ENCODE measurements at regions not wholly inside any gene's neighbourhood (a gene's known extent, or its start where the extent isn't known, plus 50 kb on each side); places are given as distances from the start of the nearest gene placed in this dataset.

DNA sequence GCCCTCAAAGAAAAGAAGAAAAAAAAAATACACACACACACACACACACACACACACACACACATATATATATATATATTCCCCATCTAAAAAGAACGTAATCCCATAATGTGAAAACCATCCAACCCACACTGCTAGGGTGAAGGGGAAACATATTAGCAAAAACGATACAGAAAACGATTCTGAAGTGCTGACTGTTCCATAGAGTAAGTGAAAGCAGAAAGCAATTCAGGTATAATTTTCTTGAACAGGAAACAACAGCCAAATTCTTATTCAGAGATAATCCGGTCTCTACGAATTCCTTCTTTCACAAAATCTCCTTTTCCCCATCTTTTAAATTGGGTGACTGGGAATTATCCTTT, 393.5 kb downstream of the NOVA1 start:
- DNase-seq (ENCODE audit: low spot score) = no peak

DNA sequence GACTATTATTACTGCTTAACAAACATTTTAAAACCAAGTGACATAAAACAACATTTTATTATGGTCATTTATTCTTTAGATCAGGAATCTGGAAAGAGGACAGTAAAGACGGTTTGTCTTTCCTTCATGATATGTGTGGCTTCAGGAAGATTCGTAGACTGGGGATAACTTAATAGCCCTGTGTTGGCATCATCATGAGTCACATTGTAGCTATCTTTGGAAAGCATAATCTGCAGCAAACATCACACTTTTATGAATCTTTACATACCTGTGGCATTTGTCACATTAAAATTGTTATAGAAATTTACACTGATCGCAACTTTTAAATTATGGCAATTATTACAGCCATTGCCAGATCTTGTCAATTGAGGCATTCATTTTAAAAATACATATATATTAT, 397.1 kb downstream of the NOVA1 start:
- DNase-seq (ENCODE audit: low spot score) = no peak

DNA sequence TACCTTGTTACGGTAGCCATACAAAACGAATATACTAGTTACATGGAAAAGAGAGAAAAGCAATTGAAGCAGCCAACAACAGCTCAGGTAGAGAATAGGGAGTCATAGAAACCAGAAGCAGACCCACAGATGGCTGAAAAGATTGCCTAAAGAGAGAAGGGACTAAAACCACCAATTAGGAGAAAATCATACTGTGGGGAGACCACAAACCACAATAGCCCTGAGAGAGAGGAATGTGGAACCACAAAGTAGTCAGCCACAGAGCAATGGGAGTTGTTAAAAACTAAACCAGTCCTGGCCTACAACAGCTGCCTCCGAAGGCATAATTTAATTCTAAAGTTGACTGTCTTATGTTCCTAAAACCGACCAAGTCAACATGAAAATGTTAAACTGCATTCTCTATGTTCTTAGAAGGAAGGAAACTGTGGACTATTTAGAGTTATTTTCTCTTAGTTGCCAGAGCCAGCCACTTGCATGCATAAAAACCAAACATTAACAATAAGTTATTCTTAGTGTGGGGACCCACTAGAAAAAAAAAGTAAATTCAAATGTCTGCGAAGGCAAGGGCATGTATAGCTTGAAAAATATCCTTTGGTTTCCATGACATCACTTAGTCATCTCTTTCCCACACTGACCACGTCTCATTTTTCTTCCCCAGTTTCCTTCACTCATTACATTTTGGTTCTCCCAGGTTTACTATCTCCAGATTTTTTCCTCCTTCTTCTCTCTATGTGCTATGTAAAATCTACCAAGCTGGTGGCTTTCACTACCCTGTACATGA, 398.1 kb downstream of the NOVA1 start:
- no peak for DNase-seq (ENCODE audit: low spot score)

DNA sequence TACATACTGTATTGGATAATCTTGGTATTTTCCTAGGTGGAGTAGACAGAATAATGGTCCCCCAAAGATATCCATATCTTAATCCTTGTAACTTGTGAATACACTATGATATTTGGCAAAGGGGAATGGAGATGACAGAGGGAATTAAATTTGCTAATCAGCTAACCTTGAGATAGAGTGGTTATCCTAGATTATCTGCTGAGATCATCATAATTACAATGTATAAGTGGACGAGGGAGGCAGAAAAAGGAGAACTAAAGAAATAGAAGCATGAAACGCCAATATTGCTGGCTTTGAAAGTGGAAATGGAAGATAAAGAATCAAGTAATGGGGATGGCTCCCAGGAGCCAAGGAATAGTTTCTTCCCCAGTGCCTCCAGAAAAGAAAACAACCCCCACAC, 398.7 kb downstream of the NOVA1 start:
- DNase-seq (ENCODE audit: low spot score) = no peak

DNA sequence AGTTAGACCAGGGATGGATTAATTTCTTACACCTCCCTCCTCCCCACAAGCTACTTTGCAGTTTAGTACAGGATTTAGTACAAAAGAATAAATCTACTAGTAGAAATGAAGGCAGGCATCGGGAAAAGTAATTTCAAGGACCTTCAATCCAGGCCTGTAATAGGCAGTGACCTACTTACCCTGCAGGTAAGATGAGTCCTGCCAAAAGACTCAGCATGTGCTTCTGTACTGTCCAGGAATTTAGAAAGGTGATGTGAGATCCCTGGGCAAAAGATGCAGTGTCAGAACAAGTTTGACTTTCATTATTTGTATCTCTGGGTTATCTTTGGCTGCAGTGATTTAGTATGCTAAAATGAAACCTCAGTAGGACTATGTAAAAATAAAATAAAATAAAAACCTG, 403.0 kb downstream of the NOVA1 start:
- DNase-seq (ENCODE audit: low spot score) = no peak

DNA sequence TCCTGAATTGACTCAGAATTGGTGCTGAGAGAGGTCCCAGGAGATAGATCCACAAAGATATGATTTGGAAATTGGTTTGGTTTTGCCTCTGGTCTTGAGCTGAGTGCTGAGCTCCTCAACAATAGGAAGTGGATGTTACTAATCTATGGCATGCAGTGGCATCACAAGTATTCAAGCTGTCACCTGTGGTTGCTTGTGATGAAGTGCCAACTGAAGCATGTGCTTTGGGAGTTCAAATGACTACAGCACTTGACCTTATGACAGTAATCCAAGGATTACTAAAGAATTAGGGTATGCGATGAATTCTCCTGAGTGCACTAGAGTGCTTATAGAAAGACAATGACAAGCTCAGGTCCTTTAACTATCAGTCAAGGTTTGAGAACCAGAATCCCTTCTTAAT, 406.2 kb downstream of the NOVA1 start:
- no peak for DNase-seq (ENCODE audit: low spot score)

DNA sequence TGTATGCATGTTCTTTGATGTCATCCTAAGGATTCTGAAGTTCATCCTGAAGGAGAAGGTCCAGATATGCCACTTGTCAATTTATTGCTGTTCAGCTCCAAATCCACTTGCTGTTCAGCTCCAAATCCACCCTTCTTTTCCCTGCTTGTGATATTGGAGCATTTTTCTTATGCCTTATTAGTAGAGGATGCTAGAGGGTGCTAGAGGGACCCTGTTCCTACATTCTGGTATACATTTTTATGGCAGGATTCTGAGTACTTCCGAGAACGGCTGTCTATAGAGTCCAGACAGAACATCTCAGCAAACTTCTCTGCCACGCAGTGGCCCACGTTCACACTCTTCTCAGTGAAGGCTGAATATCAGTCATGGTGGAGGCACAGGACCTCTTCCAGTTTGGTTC, 406.7 kb downstream of the NOVA1 start:
- DNase-seq (ENCODE audit: low spot score) = no peak

DNA sequence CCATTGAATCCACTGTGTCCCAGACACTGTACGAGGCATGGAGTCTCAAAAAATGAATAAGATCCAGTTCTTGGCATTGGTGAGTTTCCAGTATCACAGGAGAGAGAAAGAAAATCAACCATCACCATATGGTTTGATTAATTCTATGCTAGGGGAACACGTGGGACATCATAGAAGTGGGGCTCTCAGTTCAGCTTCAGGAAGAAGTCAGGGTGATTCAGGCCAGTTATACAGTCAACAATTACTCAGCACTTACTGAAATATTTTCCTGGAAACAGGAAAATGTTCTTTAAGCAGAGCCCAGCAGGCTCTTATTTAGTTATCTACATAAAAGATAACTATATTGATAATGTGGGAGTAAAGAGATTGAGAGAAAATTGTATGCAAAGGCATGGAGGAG, 407.2 kb downstream of the NOVA1 start:
- DNase-seq (ENCODE audit: low spot score) = no peak

DNA sequence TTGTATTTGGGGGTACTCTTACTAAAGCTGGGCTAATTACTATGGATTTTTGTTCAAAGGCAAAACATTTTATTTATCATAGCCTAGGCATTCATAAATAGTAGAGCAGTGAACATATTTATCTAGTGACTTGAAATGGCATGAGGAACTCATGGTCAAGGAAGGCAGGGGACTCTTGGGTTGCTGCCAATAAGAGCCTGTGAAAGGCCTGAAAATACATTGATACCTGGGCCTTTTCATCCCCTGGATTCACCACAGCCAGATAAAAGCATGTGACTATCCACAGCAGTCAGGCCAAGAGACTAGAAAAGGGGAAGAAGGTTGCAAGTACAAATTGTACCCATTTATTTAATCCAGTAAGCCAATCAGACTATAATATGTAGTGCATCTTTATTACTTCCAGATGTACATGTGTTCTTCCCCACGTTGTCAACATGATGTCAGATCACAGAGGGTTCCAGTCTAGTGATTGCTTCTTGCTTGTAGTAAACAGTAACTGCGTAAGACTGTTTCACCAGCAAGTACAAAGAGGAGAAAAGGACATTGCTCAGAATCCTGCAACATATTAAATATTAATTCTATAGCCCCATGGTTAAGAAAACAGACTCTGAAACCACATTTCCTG, 409.7 kb downstream of the NOVA1 start:
- no peak for DNase-seq (ENCODE audit: low spot score)

DNA sequence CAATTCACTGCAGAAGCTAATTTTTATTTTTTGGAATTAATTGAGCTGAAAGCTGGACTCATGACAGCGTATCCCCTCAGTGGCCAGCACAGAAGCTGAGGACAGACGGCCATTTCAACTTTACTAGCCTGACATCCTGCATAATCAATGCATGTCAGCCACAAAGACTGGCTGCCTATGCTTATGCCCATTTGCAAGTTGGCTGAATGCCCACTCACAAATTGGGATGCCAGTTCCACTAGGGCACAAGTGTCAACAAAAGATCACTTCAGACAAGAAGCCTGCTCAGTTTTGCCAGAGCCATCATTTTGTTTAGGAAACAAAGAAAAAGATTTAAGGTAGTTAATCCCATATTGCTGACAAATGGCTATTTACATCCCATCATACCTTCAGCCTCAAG, 417.6 kb downstream of the NOVA1 start:
- DNase-seq (ENCODE audit: low spot score) = no peak

DNA sequence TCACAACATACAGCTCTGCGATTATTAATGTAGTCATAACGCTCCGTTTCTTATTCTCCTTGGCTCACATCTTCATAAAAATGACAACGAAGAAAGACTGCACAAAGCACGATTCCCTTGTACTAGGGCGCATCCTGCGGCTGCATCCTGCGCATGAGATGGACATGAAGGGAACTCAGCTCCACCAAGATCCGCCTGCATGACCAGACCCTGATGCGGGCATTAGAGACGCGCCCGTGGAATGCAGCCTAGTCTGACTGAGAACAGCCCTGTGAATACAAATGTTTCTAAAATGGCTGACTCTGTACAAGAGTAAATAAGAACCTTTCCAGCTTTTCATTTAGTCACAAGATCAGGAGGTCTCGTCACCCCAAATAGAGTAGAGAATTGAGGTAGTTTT, 422.2 kb downstream of the NOVA1 start:
- no peak for DNase-seq (ENCODE audit: low spot score)

DNA sequence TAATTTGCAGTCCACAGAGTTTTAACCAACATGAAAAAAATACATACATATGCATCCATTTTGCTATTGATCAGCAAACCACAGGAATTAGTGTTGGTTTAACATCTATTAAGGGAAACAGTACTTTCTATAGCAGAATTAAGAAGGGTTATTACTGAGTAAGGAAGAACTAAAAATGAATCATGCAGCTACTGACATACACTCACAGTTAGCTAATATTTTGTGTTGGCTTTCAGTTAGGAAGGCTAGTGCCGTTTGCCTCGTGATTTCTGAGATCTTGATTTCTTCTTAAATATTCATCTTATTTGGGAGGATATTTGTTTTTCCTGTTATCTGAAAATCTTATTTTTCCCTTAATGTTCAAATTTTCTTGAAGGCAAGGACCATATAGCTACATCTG, 423.4 kb downstream of the NOVA1 start:
- no peak for DNase-seq (ENCODE audit: low spot score)

DNA sequence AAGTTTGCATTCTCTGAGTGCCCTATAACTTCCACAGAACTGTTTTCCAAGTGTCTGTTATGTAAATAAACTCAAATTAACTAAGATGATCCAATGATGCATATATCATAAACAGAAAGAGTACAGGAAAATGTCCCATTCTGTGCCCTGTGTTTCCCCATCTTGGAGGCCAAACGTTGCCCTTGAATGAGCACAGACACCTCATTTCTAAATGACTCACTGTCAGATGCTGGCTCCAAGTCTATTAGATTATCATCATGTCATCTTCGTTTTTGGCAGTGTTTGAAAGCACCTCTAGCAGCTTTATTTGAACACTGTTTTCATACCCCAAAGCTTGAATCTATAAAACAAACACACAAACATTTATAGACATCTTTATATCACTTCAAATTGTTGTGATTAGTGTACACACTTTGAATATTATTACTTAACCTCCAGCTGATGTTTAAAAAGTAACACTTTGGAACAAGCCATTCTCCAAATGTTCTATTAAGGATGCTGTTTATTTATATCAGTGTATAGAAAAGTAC, 424.2 kb downstream of the NOVA1 start:
- DNase-seq (ENCODE audit: low spot score) = no peak

DNA sequence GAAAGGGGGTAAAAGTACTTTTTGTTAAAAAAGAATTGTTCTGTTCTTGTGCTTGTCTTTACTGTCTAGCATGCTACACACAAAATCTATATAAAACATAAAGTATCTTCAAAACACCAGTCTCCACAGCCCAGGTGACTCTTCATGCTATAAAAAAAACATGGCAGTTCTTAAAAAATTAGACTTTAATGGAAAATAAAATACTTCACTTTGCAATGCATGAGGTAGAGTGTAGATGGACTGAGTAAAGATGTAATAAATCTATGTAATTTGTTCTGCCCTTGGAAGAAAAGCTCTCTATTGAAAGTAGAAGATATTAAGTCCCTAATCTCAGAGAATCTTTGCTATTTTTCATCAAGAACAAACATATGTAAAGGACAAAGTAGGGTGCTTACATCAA, 425.4 kb downstream of the NOVA1 start:
- DNase-seq (ENCODE audit: low spot score) = no peak

DNA sequence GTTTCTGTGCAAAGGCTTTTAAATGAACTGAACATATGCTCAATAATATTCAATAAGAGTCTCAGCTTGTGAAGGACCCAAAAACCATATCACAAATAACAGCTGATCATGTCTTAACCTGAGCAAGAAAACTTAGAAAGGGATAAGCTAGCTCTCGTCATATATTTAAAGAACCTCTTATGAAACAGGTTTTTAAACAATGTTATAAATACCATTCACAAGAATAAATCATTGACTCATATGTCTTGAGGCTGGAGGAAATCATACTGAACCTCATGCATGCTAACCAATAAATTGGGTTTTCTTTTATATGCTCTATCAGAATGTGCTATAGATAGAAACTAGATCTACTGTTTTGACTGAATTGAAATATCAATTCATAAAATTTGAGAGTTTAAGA, 426.9 kb downstream of the NOVA1 start:
- DNase-seq (ENCODE audit: low spot score) = no peak

DNA sequence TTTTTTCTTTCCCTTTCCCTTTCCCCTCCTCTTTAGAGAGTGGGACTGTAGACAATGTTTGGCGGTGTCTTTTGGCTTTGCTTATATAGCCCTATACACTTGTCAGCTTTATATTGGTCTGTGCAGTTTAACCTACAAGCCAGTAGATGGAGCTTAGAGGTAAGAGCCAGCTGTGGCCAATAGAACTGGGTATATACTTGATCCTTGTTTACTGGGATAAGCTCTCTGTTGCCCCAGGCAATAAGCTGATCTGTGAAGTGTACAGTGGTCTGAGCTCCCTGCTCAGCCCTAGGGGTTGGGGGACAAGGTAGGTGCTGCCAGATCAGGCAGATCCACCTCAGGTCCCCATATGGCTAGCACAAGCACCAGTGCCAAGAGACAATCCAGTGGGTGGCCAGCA, 434.1 kb downstream of the NOVA1 start:
- DNase-seq (ENCODE audit: low spot score) = peak; percentile 69

DNA sequence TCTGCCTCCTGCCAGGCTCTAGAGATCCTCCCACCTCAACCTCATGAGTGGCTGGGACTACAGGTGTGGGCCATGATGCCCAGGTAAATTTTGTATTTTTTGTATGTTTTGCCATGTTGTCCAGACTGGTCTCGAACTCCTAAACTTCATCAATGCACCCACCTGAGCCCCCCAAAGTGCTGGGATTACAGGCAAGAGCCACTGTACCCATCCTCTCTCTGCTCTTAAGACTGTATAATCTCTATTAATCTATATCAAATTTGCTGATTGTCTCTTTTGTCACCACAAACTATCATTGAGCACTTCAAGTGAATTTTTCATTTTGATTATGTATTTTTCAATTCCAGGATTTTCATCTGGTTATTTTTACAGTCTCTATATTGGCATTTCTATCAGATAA, 440.3 kb downstream of the NOVA1 start:
- DNase-seq (ENCODE audit: low spot score) = no peak

DNA sequence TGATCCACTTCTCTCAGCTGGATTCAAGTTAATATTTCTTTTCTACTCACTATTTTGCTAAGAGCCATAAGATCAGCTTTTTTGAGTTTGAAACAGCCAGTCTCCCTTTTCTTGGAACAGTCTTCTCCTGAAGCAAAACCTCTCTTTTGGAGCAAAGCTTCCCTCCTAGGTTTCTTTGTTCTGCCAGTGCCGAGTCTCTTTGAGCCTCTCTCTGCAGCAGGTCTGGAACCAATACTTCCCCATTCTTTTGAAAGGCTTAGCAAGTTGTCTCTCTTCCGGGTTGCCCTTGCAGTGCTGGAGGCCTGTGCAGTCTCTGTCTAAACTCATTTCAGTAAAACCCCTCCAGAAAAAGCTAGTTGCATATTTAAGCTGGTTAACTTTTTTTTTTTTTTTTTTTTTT, 454.8 kb downstream of the NOVA1 start:
- no peak for DNase-seq (ENCODE audit: low spot score)

DNA sequence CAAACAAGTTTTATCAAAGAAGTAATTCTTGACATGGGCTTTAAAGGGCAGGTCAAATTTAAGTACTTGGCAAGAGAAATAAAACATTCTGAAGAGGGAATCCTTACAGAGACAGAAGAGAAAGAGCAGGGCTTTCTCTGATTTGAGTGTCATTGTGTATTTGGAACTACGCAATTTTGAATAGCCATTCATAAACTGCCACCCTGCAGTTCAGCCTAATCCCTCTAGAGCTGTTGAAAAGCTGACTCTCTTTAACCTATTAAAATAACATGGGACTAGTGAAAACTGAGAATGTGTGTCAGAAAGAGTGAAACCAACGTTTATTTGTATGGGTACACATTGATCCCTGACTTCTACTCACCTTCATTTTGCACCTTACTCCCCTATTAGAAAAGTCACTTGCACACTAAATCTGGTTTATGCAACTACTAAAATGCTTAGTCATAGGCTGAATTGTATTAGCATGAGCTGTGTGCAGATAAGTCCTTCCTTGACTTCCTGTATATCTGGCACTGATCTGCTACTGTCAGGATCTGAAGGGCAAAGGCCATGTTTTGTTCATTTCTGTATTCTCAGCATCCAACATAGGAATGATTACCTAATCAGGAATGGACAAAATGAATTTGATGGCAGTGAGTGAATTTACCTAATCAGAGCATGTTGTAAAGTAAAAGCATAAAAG, 458.9 kb downstream of the NOVA1 start:
- no peak for DNase-seq (ENCODE audit: low spot score)

DNA sequence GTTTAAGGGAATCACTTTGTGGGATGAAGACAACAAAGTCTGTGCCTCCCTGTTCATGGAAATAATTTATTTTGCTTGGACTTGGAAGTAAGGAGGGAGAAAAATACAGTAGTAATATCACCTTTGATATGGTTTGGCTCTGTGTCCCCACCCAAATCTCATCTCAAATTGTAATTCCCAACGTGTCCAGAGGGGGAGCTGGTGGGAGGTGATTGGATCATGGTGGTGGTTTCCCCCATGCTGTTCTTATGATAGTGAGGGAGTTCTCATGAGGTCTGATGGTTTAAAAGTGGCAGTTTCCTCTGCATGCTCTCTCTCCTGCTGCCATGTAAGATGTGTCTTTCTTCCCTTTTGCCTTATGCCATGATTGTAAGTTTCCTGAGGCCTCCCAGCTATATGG, 460.7 kb downstream of the NOVA1 start:
- DNase-seq (ENCODE audit: low spot score) = no peak

DNA sequence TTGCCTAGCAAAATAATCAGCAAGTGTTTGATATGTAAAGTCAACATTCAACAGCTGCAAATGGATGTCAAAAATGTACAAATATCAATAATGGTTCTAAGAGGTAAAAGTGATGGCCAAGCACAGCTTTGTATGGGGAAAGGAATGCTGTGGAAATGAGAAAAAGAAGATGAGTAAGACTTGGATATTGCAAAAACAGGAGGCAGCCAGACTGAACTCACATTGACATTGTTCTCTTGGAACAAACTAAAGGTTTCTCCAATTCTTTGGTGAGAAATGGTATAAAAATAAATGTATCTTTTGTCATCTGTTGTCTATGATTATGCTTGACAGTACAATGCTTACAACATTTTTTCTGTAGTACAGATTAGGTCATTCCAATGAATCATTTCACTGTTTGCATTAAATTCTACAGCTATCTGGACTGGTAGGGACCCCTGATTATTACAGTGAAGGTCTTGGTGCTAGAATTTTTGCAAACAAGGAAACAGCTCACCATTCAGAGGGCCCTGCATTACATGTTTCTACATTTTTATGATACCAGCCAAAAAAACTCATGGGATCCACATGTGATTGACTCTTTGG, 465.7 kb downstream of the NOVA1 start:
- DNase-seq (ENCODE audit: low spot score) = no peak

DNA sequence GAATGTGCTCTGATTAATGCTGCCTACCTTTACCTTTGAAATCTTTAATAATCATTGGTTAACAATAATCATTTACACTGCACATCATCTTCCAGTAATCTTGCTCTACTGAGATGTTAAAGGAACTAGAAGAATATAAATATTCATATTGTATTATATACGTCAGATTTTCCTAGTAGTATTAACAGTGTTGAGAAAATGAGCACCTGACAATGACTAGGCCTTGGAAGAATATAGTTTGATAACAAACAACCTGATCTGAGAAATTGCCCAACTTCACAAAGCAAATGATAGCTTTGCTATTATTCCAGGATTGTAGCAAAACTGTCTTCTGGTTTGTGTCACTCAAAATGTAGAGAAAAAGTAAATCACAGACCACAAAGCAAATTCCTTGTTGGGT, 467.1 kb downstream of the NOVA1 start:
- DNase-seq (ENCODE audit: low spot score) = no peak

Measured in D341Med (cell line).